Neuronal stem cell (in vitro differentiated cells): ENCODE measurements at regions not wholly inside any gene's neighbourhood (a gene's known extent, or its start where the extent isn't known, plus 50 kb on each side); places are given as distances from the start of the nearest gene placed in this dataset.

Source experiments
- DNase-seq: peaks from one replicate; pipeline ENCODE4 v3.0.0-alpha.2; 2013; ENCODE audit warnings: low spot score
- H2AFZ ChIP-seq: one replicate; pipeline ENCODE4 v1.6.1; 2013; ENCODE audit warnings: mild to moderate bottlenecking, low read length, inconsistent platforms
- H2AK5ac ChIP-seq: 2 replicates; pipeline ENCODE4 v1.6.1; 2013; ENCODE audit warnings: low read depth, mild to moderate bottlenecking, inconsistent platforms, low read length, moderate library complexity, mixed read lengths
- H2BK120ac ChIP-seq: 2 replicates; pipeline ENCODE4 v1.6.1; 2013; ENCODE audit warnings: low read depth, mild to moderate bottlenecking, inconsistent platforms, low read length, moderate library complexity, mixed read lengths
- H2BK12ac ChIP-seq: one replicate; pipeline ENCODE4 v1.6.1; 2013; ENCODE audit warnings: low read length, inconsistent platforms
- H2BK15ac ChIP-seq: 2 replicates; pipeline ENCODE4 v1.6.1; 2013; ENCODE audit warnings: mild to moderate bottlenecking, low read length, inconsistent platforms, mixed read lengths
- H2BK5ac ChIP-seq: one replicate; pipeline ENCODE4 v1.6.1; 2013; ENCODE audit warnings: inconsistent platforms, mild to moderate bottlenecking, low read length, moderate library complexity
- H3K14ac ChIP-seq: one replicate; pipeline ENCODE4 v1.6.1; 2013; ENCODE audit warnings: low read length, inconsistent platforms
- H3K18ac ChIP-seq: 2 replicates; pipeline ENCODE4 v1.6.1; 2013; ENCODE audit warnings: low read length, inconsistent platforms
- H3K23ac ChIP-seq: 2 replicates; pipeline ENCODE4 v1.6.1; 2013; ENCODE audit warnings: low read depth, mild to moderate bottlenecking, mixed read lengths, low read length, inconsistent platforms; ENCODE audit not compliant: poor library complexity
- H3K27ac ChIP-seq: replicated peaks from 3 replicates; pipeline ENCODE4 v1.5.1; 2013; ENCODE audit warnings: low read length, inconsistent platforms
- H3K27me3 ChIP-seq, 3 experiments: 2 replicates each; pipeline ENCODE4 v1.6.1; 2013; ENCODE audit warnings: low read length in 3 of 3, mild to moderate bottlenecking in 2 of 3, inconsistent platforms in 1 of 3, low read depth in 1 of 3, mixed read lengths in 1 of 3, moderate library complexity in 1 of 3; ENCODE audit not compliant: control insufficient read depth in 3 of 3, insufficient read depth in 3 of 3
- H3K36me3 ChIP-seq, 2 donors: replicated peaks in 1 of 2; 2 replicates each; pipeline ENCODE4 v1.6.1; 2013; ENCODE audit warnings: low read length in 2 of 2; ENCODE audit not compliant: control insufficient read depth in 2 of 2, insufficient read depth in 2 of 2
- H3K4ac ChIP-seq: 2 replicates; pipeline ENCODE4 v1.6.1; 2013; ENCODE audit warnings: inconsistent platforms, mild to moderate bottlenecking, low read length, moderate library complexity
- H3K4me1 ChIP-seq, 2 donors: 1 replicate in 1 of 2; 2 replicates in 1 of 2; pipeline ENCODE4 v1.6.1; 2013; ENCODE audit warnings: low read length in 2 of 2, low read depth in 1 of 2; ENCODE audit not compliant: control insufficient read depth in 2 of 2, insufficient read depth in 1 of 2
- H3K4me2 ChIP-seq: one replicate; pipeline ENCODE4 v1.6.1; 2013; ENCODE audit warnings: mild to moderate bottlenecking, low read length, inconsistent platforms; ENCODE audit not compliant: insufficient read depth, poor library complexity, severe bottlenecking
- H3K4me3 ChIP-seq, 2 donors: 2 replicates each; pipeline ENCODE4 v1.5.1; 2013; ENCODE audit warnings: low read length in 2 of 2, mild to moderate bottlenecking in 2 of 2, inconsistent platforms in 1 of 2, moderate library complexity in 1 of 2
- H3K79me1 ChIP-seq: one replicate; pipeline ENCODE4 v1.6.1; 2013; ENCODE audit warnings: low read depth, mild to moderate bottlenecking, inconsistent platforms, low read length, moderate library complexity
- H3K9ac ChIP-seq: one replicate; pipeline ENCODE4 v1.6.1; 2013; ENCODE audit warnings: mild to moderate bottlenecking, low read depth, low read length, inconsistent platforms; ENCODE audit not compliant: poor library complexity
- H3K9me3 ChIP-seq, 2 donors: replicated peaks in 1 of 2; 2 replicates each; pipeline versions ENCODE3 to v1.6.1; 2013; ENCODE audit warnings: low read length in 2 of 2, mild to moderate bottlenecking in 2 of 2, inconsistent platforms in 1 of 2, low read depth in 1 of 2, mixed read lengths in 1 of 2, moderate library complexity in 1 of 2; ENCODE audit not compliant: control insufficient read depth in 2 of 2, insufficient read depth in 1 of 2
- H4K8ac ChIP-seq: one replicate; pipeline ENCODE4 v1.6.1; 2013; ENCODE audit warnings: low read depth, mild to moderate bottlenecking, inconsistent platforms, low read length, moderate library complexity
- H4K91ac ChIP-seq: one replicate; pipeline ENCODE4 v1.6.1; 2013; ENCODE audit warnings: low read length, low read depth, mild to moderate bottlenecking, inconsistent platforms; ENCODE audit not compliant: poor library complexity
- WGBS, 2 donors: extraction: QIAGEN DNeasy Blood & Tissue Kit; methylation state at CpG; one replicate each; pipeline ENCODE4 v1.1.7; 2013; ENCODE audit warnings: missing lambda C conversion rate in 2 of 2, mixed read lengths in 1 of 2; ENCODE audit not compliant: insufficient read length in 2 of 2, insufficient replicate concordance in 1 of 2; ENCODE audit errors: extremely low coverage in 2 of 2; 5-methylcytosine and 5-hydroxymethylcytosine counted together

GRCh38 chr4:18635531-18635930 is 614.0 kb upstream of the LCORL start:
- Histone ChIP-seq H3K4me2 (no peak overlapping the region), H3K14ac (no peak overlapping the region), H2BK120ac (no peak overlapping the region), H3K18ac (no peak overlapping the region), H2AK5ac (no peak overlapping the region), H3K9ac (no peak overlapping the region), H3K27me3 (no peaks in the 10 kb centered on the region), H3K79me1 (no peaks in the 10 kb centered on the region), H3K27ac (no peak overlapping the region), H4K8ac (no peak overlapping the region), H2BK5ac (no peak overlapping the region), H2BK12ac (no peak overlapping the region), H3K4ac (no peak overlapping the region), H4K91ac (no peak overlapping the region), H3K4me1 (no peaks in the 10 kb centered on the region), H2AFZ (no peak overlapping the region), H3K4me3 (no peak overlapping the region), H3K9me3 (peaks cover 3 to 8% of the 10 kb centered on the region in 2 donors), H2BK15ac (no peak overlapping the region), H3K23ac (no peak overlapping the region), H3K36me3 (no peaks in the 10 kb centered on the region)
- no CpG with 5 or more reads among the region's 3 CpGs for WGBS, 2 donors
- DNase-seq = no peak

- Histone ChIP-seq H3K4me2 (no peak overlapping the region), H3K9me3 (peaks cover 3 to 8% of the 10 kb centered on the region in 2 donors), H2BK12ac (no peak overlapping the region), H3K36me3 (no peaks in the 10 kb centered on the region), H3K9ac (no peak overlapping the region), H4K8ac (no peak overlapping the region), H2BK5ac (no peak overlapping the region), H3K4ac (no peak overlapping the region), H3K23ac (no peak overlapping the region), H2AK5ac (no peak overlapping the region), H3K18ac (no peak overlapping the region), H3K4me3 (no peak overlapping the region), H4K91ac (no peak overlapping the region), H2AFZ (no peak overlapping the region), H3K27me3 (no peaks in the 10 kb centered on the region), H2BK15ac (no peak overlapping the region), H3K79me1 (no peaks in the 10 kb centered on the region), H3K14ac (no peak overlapping the region), H3K27ac (no peak overlapping the region), H3K4me1 (no peaks in the 10 kb centered on the region), H2BK120ac (no peak overlapping the region)
- DNase-seq = no peak
These were observed 610.0 kb upstream of the LCORL start for GRCh38 chr4:18631586-18631985.

- no peaks in the 10 kb centered on the region for H3K36me3 ChIP-seq
- no peaks in the 10 kb centered on the region for H3K79me1 ChIP-seq
- H2BK5ac ChIP-seq = no peak overlapping the region
- no peak overlapping the region for H3K4ac ChIP-seq
- H2AFZ ChIP-seq = no peak overlapping the region
- H3K4me3 ChIP-seq = no peak overlapping the region
- peaks cover 3 to 8% of the 10 kb centered on the region in 2 donors for H3K9me3 ChIP-seq
- no peak overlapping the region for H2BK12ac ChIP-seq
- H4K8ac ChIP-seq = no peak overlapping the region
- no peak overlapping the region for H3K4me2 ChIP-seq
- no peak overlapping the region for H3K14ac ChIP-seq
- WGBS, 2 donors = no CpG with 5 or more reads among the region's 29 CpGs
- H3K23ac ChIP-seq = no peak overlapping the region
- H3K9ac ChIP-seq = no peak overlapping the region
- no peaks in the 10 kb centered on the region for H3K4me1 ChIP-seq
- H2BK120ac ChIP-seq = no peak overlapping the region
- no peak overlapping the region for H2BK15ac ChIP-seq
- no peak overlapping the region for H2AK5ac ChIP-seq
- no peak for DNase-seq
- no peak overlapping the region for H3K27ac ChIP-seq
- H3K18ac ChIP-seq = no peak overlapping the region
- H3K27me3 ChIP-seq = no peaks in the 10 kb centered on the region
- H4K91ac ChIP-seq = no peak overlapping the region
These were observed 608.9 kb upstream of the LCORL start for GRCh38 chr4:18630218-18631110.

GRCh38 chr4:18627447-18628005 is 606.0 kb upstream of the LCORL start:
- H2AK5ac ChIP-seq = no peak overlapping the region
- no peak overlapping the region for H3K4ac ChIP-seq
- no peak overlapping the region for H2BK120ac ChIP-seq
- H3K23ac ChIP-seq = no peak overlapping the region
- H4K91ac ChIP-seq = no peak overlapping the region
- H2BK12ac ChIP-seq = no peak overlapping the region
- no peak overlapping the region for H3K18ac ChIP-seq
- no peak overlapping the region for H3K4me2 ChIP-seq
- peaks cover 3 to 8% of the 10 kb centered on the region in 2 donors for H3K9me3 ChIP-seq
- H4K8ac ChIP-seq = no peak overlapping the region
- no peaks in the 10 kb centered on the region for H3K36me3 ChIP-seq
- H2BK15ac ChIP-seq = no peak overlapping the region
- H2BK5ac ChIP-seq = no peak overlapping the region
- H2AFZ ChIP-seq = no peak overlapping the region
- H3K4me1 ChIP-seq = no peaks in the 10 kb centered on the region
- no peak for DNase-seq
- no peak overlapping the region for H3K14ac ChIP-seq
- no peaks in the 10 kb centered on the region for H3K27me3 ChIP-seq
- no peak overlapping the region for H3K9ac ChIP-seq
- WGBS, 2 donors = 100% methylated on average over 1 of the region's 2 CpGs; no CpG with 5 or more reads in 1 of the 2 donors
- H3K27ac ChIP-seq = no peak overlapping the region
- H3K79me1 ChIP-seq = no peaks in the 10 kb centered on the region
- H3K4me3 ChIP-seq = no peak overlapping the region
